Type B pancreatic cell (in vitro differentiated cells): ENCODE measurements at regions not wholly inside any gene's neighbourhood (a gene's known extent, or its start where the extent isn't known, plus 50 kb on each side); places are given as distances from the start of the nearest gene placed in this dataset.
"Not testable (repeated sequence)": the region's sequence is repeated elsewhere in the genome, so short reads cannot be mapped to it uniquely, and the experiment has no call there.

Experiments used
- DNase-seq: peaks from one replicate; pipeline ENCODE4 v3.0.0; 2021; ENCODE audit warnings: mixed read lengths; ENCODE audit not compliant: unreplicated experiment; ENCODE audit errors: extremely low spot score
- H3K27ac Mint-ChIP-seq: 2 replicates; pipeline ENCODE4 v1.8.0; 2021; ENCODE audit warnings: mild to moderate bottlenecking, mixed read lengths
- H3K27me3 Mint-ChIP-seq: 2 replicates; pipeline ENCODE4 v1.8.0; 2021; ENCODE audit warnings: mixed read lengths
- H3K36me3 Mint-ChIP-seq: 2 replicates; pipeline ENCODE4 v1.8.0; 2021; ENCODE audit warnings: mixed read lengths
- H3K4me1 Mint-ChIP-seq: one replicate; pipeline ENCODE4 v1.8.0; 2021; ENCODE audit warnings: mixed read lengths; ENCODE audit not compliant: unreplicated experiment
- H3K4me3 Mint-ChIP-seq: 2 replicates; pipeline ENCODE4 v1.8.0; 2021; ENCODE audit warnings: mild to moderate bottlenecking, mixed read lengths
- H3K9me3 Mint-ChIP-seq: 2 replicates; pipeline ENCODE4 v1.8.0; 2021; ENCODE audit warnings: mixed read lengths
- CTCF ChIP-seq: fragments of 200-600 bp; sonication (generic); conservative IDR thresholded peaks from 2 replicates; pipeline ENCODE4 v1.5.0; 2021; ENCODE audit warnings: antibody characterized with exemption, mild to moderate bottlenecking

- H3K9me3 Mint-ChIP-seq = peaks cover 19% of the 10 kb centered on the region
- H3K27ac Mint-ChIP-seq = no peak overlapping the region
- no peak for TF ChIP-seq CTCF
- peaks cover 3% of the 10 kb centered on the region for H3K36me3 Mint-ChIP-seq
- no peak overlapping the region for H3K4me3 Mint-ChIP-seq
- no peaks in the 10 kb centered on the region for H3K27me3 Mint-ChIP-seq
- H3K4me1 Mint-ChIP-seq = peaks cover 10% of the 10 kb centered on the region
- no peak for DNase-seq
Observed at GRCh38 chr6:106783640-106784566, 154.5 kb downstream of the QRSL1 start.

GRCh38 chr6:106782536-106783285 lies 153.3 kb downstream of the QRSL1 start:
- TF ChIP-seq CTCF = no peak

GRCh38 chr6:106779552-106779951 lies 150.2 kb downstream of the QRSL1 start:
- not testable (repeated sequence) for H3K36me3 Mint-ChIP-seq, H3K4me3 Mint-ChIP-seq, DNase-seq, H3K4me1 Mint-ChIP-seq, H3K27me3 Mint-ChIP-seq, H3K27ac Mint-ChIP-seq
- peaks cover 19% of the 10 kb centered on the region for H3K9me3 Mint-ChIP-seq

More at GRCh38 chr6:106782536-106783285, 153.3 kb downstream of the QRSL1 start:
- Mint-ChIP-seq H3K27ac (no peak overlapping the region), H3K27me3 (no peaks in the 10 kb centered on the region), H3K4me3 (no peak overlapping the region), H3K4me1 (peaks cover 10% of the 10 kb centered on the region), H3K9me3 (peaks cover 19% of the 10 kb centered on the region), H3K36me3 (peaks cover 3% of the 10 kb centered on the region)
- DNase-seq = no peak

GRCh38 chr6:106778943-106779342 lies 149.6 kb downstream of the QRSL1 start:
- Mint-ChIP-seq H3K9me3 (peaks cover 19% of the 10 kb centered on the region), H3K27me3 (no peaks in the 10 kb centered on the region)

GRCh38 chr6:106773996-106774629 lies 144.7 kb downstream of the QRSL1 start:
- DNase-seq = no peak
- Mint-ChIP-seq H3K27ac (peak overlapping the region; percentile 73), H3K4me1 (peaks cover 17% of the 10 kb centered on the region), H3K27me3 (no peaks in the 10 kb centered on the region), H3K36me3 (no peaks in the 10 kb centered on the region), H3K9me3 (peaks cover 8% of the 10 kb centered on the region), H3K4me3 (peak overlapping the region; percentile 80)
- no peak for TF ChIP-seq CTCF

More at GRCh38 chr6:106778943-106779342, 149.6 kb downstream of the QRSL1 start:
- TF ChIP-seq CTCF = no peak
- Mint-ChIP-seq H3K4me1 (peaks cover 14% of the 10 kb centered on the region), H3K4me3 (no peak overlapping the region), H3K27ac (no peak overlapping the region), H3K36me3 (peaks cover 3% of the 10 kb centered on the region)
- DNase-seq = no peak
